Right lobe of liver (tissue), 4 donors: ENCODE measurements at regions not wholly inside any gene's neighbourhood (a gene's known extent, or its start where the extent isn't known, plus 50 kb on each side); places are given as distances from the start of the nearest gene placed in this dataset.
"Not testable (repeated sequence)": the region's sequence is repeated elsewhere in the genome, so short reads cannot be mapped to it uniquely, and the experiment has no call there.

Experiments used
- POLR2A ChIP-seq: fragments of 450-650 bp; IDR thresholded peaks from one replicate; pipeline ENCODE4 v1.6.1; 2017; ENCODE audit warnings: antibody characterized with exemption, mild to moderate bottlenecking
- TF ChIP-seq, protein P1 (sequence below), 4 donors: fragments of 200-600 bp in 3 of 4; fragments of 450-650 bp in 1 of 4; IDR thresholded peaks; one replicate each; pipeline versions ENCODE4 v1.5.1 to v1.8.0; 2016 to 2022; ENCODE audit warnings: antibody characterized with exemption in 4 of 4, mild to moderate bottlenecking in 2 of 4
- donor health status: DM: no; HTN: no; CAD: no.
- donor health status: DM: no; HTN: no; CAD: no.
- donor health status: DM: no; HTN: yes; CAD: no.

DNA sequence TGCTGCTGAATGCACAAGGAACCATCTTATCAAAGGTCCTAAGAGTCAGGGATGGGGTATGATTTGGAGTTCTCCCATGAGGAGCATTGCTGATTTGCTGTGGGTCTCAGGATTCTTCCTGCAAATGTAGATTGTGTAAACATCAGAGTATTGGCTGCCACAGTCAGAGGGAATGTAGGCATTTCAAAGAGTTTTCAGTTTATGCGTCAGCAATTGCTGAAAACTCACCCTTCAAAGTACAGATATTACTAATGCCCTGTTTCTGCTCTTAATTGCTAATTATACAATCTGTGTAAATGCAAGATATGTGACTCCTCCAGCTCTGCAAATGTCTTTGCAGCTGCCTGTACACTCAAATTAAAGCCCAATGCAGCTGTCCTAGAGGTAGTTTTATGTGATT, 83.4 kb upstream of the RGPD2 start:
- TF ChIP-seq, protein P1, sequence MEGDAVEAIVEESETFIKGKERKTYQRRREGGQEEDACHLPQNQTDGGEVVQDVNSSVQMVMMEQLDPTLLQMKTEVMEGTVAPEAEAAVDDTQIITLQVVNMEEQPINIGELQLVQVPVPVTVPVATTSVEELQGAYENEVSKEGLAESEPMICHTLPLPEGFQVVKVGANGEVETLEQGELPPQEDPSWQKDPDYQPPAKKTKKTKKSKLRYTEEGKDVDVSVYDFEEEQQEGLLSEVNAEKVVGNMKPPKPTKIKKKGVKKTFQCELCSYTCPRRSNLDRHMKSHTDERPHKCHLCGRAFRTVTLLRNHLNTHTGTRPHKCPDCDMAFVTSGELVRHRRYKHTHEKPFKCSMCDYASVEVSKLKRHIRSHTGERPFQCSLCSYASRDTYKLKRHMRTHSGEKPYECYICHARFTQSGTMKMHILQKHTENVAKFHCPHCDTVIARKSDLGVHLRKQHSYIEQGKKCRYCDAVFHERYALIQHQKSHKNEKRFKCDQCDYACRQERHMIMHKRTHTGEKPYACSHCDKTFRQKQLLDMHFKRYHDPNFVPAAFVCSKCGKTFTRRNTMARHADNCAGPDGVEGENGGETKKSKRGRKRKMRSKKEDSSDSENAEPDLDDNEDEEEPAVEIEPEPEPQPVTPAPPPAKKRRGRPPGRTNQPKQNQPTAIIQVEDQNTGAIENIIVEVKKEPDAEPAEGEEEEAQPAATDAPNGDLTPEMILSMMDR (IDR thresholded peaks at IDR 0.05): not testable (repeated sequence)
- not testable (repeated sequence) for TF ChIP-seq POLR2A
